ENCODE measurements at regions not wholly inside any gene's neighbourhood (a gene's known extent, or its start where the extent isn't known, plus 50 kb on each side); places are given as distances from the start of the nearest gene placed in this dataset.

DNA sequence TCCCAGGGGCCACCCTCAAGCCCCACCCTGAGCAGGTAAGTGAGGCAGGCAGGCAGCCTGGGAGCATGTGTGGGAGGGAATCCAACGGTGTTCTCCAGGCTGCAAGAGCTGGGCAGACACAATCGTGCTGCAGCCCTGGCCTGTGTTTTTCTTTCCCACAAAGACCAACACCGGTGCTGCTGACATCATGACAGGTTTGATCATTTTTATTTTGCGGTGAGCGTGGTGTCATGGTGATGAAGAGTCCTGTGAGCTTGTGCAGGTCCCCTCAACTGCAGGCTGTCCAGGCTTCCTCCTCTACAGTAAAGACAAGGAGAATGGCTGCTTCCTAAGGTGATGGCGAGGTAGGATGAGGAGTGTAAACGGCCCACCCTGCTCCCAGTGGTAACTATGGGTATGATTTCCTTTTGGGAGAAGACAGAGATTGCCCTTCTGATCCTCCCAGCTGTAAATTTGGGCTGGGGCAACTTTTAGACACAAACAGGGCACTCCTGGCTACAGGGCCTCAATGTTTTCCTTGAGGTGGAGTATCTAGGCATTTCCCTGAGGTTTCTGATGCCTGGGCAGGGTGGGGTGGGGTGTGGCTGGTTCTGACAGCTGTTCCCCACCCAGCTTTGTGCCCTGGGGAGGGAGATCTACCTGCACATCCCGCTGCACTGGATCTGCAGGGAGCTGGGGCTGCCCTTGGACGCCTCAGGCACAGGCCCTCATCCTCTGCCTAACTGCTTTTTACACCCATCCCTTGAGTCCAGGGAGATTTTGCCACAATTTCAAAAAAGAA, 109.1 kb downstream of the VCPKMT start:
- DNase-seq (ENCODE audit: low read depth in 1 of 2, low spot score in 1 of 2): no peak
- H3K27me3 ChIP-seq (ENCODE audit: insufficient read depth, poor library complexity, severe bottlenecking): no peaks in the 10 kb centered on the region
- TF ChIP-seq, protein P1, sequence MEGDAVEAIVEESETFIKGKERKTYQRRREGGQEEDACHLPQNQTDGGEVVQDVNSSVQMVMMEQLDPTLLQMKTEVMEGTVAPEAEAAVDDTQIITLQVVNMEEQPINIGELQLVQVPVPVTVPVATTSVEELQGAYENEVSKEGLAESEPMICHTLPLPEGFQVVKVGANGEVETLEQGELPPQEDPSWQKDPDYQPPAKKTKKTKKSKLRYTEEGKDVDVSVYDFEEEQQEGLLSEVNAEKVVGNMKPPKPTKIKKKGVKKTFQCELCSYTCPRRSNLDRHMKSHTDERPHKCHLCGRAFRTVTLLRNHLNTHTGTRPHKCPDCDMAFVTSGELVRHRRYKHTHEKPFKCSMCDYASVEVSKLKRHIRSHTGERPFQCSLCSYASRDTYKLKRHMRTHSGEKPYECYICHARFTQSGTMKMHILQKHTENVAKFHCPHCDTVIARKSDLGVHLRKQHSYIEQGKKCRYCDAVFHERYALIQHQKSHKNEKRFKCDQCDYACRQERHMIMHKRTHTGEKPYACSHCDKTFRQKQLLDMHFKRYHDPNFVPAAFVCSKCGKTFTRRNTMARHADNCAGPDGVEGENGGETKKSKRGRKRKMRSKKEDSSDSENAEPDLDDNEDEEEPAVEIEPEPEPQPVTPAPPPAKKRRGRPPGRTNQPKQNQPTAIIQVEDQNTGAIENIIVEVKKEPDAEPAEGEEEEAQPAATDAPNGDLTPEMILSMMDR (IDR thresholded peaks at IDR 0.05; ENCODE audit: insufficient read depth, low read length): no peak
- TF ChIP-seq, protein P2, sequence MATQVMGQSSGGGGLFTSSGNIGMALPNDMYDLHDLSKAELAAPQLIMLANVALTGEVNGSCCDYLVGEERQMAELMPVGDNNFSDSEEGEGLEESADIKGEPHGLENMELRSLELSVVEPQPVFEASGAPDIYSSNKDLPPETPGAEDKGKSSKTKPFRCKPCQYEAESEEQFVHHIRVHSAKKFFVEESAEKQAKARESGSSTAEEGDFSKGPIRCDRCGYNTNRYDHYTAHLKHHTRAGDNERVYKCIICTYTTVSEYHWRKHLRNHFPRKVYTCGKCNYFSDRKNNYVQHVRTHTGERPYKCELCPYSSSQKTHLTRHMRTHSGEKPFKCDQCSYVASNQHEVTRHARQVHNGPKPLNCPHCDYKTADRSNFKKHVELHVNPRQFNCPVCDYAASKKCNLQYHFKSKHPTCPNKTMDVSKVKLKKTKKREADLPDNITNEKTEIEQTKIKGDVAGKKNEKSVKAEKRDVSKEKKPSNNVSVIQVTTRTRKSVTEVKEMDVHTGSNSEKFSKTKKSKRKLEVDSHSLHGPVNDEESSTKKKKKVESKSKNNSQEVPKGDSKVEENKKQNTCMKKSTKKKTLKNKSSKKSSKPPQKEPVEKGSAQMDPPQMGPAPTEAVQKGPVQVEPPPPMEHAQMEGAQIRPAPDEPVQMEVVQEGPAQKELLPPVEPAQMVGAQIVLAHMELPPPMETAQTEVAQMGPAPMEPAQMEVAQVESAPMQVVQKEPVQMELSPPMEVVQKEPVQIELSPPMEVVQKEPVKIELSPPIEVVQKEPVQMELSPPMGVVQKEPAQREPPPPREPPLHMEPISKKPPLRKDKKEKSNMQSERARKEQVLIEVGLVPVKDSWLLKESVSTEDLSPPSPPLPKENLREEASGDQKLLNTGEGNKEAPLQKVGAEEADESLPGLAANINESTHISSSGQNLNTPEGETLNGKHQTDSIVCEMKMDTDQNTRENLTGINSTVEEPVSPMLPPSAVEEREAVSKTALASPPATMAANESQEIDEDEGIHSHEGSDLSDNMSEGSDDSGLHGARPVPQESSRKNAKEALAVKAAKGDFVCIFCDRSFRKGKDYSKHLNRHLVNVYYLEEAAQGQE (IDR thresholded peaks at IDR 0.05; ENCODE audit: insufficient replicate concordance, low read depth): no peak
- TF ChIP-seq POLR2AphosphoS5 (IDR thresholded peaks at IDR 0.05; ENCODE audit: low read depth): no peak
- TF ChIP-seq SPI1 (IDR thresholded peaks at IDR 0.05; ENCODE audit: borderline replicate concordance, low read depth): no peak
- no peak for TF ChIP-seq GABPA (IDR thresholded peaks at IDR 0.05; ENCODE audit: low read depth)
- H3K27ac ChIP-seq (replicated peaks): no peak overlapping the region
- no peak overlapping the region for H3K4me3 ChIP-seq (replicated peaks; ENCODE audit: insufficient read depth, low read length)

DNA sequence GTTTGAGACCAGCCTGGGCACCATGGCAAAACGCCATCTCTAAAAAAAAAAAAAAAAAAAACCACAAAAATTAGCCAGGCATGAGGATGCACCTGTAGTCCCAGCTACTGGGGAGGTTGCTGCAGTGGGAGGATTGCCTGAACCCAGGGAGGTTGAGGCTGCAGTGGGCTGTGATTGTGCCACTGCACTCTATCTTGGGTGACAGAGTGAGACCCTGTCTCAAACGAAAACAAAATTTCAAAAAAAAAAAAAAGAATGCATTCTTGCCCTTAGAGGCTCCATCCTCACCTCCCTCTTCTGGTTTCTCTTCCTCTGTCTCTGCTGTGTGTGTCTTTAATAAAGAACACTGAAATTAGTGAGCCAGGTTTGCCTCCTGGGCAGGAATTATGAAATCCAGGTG, 107.8 kb downstream of the VCPKMT start:
- no peak for DNase-seq (ENCODE audit: low read depth in 1 of 2, low spot score in 1 of 2)
- Histone ChIP-seq H3K27ac (replicated peaks) (no peak overlapping the region), H3K4me3 (replicated peaks; ENCODE audit: insufficient read depth, low read length) (no peak overlapping the region), H3K27me3 (ENCODE audit: insufficient read depth, poor library complexity, severe bottlenecking) (no peaks in the 10 kb centered on the region)
- no peak for TF ChIP-seq POLR2AphosphoS5 (IDR thresholded peaks at IDR 0.05; ENCODE audit: low read depth)
- TF ChIP-seq, protein P1 (IDR thresholded peaks at IDR 0.05; ENCODE audit: insufficient read depth, low read length): no peak
- TF ChIP-seq, protein P2 (IDR thresholded peaks at IDR 0.05; ENCODE audit: insufficient replicate concordance, low read depth): no peak
- TF ChIP-seq SPI1 (IDR thresholded peaks at IDR 0.05; ENCODE audit: borderline replicate concordance, low read depth): no peak
- no peak for TF ChIP-seq GABPA (IDR thresholded peaks at IDR 0.05; ENCODE audit: low read depth)

DNA sequence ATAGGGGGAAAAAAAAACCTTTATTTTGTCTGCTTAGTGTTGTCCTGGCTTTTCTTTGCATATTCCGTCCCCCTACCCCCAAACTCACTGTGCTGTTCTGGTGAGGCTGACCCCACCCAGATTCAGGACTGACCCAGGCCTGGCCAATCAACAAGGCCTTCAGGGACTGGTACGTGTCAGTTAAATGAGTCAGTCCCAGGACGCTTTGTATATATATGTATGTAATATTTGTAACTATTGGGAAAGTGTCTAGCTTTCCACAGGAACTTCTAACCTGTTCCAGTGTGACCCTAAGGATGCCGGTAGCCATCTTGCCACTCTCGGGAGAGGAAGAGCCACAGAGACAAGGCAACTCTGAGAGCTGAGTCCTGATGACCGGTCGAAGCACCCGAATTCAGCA, 107.4 kb downstream of the VCPKMT start:
- TF ChIP-seq POLR2AphosphoS5 (IDR thresholded peaks at IDR 0.05; ENCODE audit: low read depth): no peak
- TF ChIP-seq SPI1 (IDR thresholded peaks at IDR 0.05; ENCODE audit: borderline replicate concordance, low read depth): no peak
- TF ChIP-seq, protein P2 (IDR thresholded peaks at IDR 0.05; ENCODE audit: insufficient replicate concordance, low read depth): no peak
- TF ChIP-seq, protein P1 (IDR thresholded peaks at IDR 0.05; ENCODE audit: insufficient read depth, low read length): no peak
- no peak for TF ChIP-seq GABPA (IDR thresholded peaks at IDR 0.05; ENCODE audit: low read depth)
- DNase-seq (ENCODE audit: low read depth in 1 of 2, low spot score in 1 of 2): no peak
- Histone ChIP-seq H3K4me3 (replicated peaks; ENCODE audit: insufficient read depth, low read length) (no peak overlapping the region), H3K27me3 (ENCODE audit: insufficient read depth, poor library complexity, severe bottlenecking) (no peaks in the 10 kb centered on the region), H3K27ac (replicated peaks) (no peak overlapping the region)
